Left hindlimb (tissue), 1 donor: ENCODE measurements at regions not wholly inside any gene's neighbourhood (a gene's known extent, or its start where the extent isn't known, plus 50 kb on each side); places are given as distances from the start of the nearest gene placed in this dataset.
A peak's percentile ranks its signal among the peaks of the same experiment; 100 is the strongest.

Experiments used
- DNase-seq: peaks from one replicate; pipeline ENCODE4 v3.0.0-alpha.2; 2018

DNA sequence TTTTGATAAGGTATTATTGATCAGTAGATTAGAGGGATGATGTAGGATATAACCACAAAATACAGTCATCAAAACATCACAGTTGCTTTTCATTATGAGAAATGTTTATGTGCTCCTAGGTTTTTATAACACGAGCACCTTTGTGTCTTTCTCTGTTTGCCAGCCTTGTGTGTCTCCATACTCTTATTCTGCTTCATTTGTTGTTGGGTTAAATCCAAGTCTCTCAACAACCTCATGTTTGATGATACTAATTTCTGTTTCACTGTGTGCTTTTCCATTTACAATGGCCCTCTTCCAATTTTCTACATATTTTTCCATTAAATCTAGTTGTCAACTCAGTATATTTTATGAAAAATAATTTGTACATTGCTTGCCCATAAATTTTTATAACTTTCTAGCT lies 107.7 kb upstream of the POU2AF2 start:
- DNase-seq, result no peak

GRCh38 chr11:111135778-111136570 lies 109.6 kb upstream of the POU2AF2 start:
- DNase-seq, result no peak

GRCh38 chr11:111135101-111135500 lies 110.4 kb upstream of the POU2AF2 start:
- DNase-seq, result no peak

- DNase-seq, result no peak
These were observed 117.3 kb upstream of the POU2AF2 start for GRCh38 chr11:111128076-111128870.

DNA sequence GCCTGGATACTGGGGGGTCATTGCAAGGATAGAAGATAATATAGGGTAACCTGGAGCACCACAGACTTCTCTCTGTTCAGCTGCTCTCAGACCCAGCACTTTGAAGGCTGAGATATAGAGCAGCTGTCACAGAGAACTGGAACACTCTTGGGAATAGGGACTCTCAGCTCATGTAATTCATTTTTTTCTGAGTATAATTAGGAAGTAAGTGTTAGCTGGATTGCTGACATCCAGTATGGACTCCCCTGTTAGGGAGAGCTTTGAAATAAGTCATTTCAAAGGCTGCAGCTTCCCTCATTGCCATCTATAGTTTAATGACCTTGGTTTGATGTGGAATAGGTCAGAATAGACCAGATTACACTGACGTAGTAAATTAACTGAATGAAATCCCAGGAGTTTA lies 120.8 kb upstream of the POU2AF2 start:
- DNase-seq, result no peak

DNA sequence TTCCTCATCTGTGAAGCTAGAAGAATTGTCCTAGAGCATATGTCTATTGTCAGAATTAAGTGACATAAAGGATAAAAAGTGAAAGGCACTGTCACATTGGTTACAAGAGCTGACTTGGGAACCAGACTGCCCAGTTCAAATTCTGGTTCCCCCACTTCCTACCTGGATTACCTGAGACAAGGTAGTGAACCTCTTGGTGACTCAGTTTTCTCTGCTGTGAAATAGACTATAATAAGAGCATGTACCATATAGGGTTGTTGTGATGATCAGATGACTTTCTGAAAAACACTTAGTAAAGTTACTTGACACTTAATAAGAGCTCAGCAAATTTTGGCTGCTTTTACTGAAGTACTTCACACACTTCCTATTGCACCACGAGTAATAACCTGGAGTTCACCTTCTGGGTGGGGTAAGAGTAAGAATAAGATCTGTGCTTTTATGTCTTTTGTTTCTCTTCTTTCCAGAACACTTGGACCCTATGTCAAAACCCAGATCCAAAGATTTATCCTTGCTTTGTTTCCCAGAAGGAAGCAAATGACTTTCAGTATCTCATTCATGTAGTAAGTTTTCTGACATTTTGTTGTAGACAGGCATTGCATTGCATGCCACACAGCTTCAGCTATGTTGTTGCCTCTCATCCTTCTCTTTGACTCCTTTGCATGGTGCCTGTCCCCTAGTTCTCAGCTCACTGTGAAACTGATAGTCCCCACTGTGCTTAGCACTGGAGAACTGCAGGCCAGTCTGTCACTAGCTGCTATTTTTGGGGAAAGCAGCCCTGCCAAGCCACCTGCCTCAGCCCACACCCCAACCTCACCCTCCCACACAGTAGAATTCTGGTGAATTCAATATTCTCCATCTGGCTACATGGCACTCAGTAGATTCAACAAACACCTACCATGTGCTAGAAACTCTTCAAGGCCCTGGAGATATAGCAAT lies 121.8 kb upstream of the POU2AF2 start:
- DNase-seq, result no peak

DNA sequence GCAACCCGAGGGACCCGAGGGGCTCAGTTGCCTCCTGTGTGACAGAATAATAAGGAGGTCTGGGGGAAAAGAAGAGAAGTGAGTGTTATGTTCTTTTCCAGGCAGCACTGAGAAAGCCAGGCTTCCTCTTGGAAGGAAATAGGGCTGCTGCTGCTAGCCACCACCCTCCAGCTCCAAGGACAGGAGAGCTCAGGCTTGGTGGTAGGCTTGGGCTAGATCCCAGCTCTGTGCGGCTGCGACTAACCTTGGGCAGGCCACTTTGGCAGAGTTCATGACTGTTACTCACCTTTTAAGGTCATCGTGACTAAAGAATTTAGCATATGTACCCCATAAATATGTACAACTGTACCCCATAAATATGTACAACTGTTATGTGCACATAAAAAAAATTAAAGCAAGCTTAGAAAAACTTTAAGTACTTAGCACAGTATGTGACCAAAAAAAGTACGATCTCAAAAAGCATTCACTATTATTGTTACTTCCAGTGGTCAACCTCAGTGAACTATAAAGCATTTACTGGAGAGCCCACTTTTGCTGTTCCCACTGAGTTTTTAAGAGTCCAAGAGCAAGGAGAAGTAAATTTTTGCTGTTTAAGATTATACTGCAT lies 124.7 kb upstream of the POU2AF2 start:
- DNase-seq, result no peak

- no peak for DNase-seq
These were observed 125.4 kb upstream of the POU2AF2 start for GRCh38 chr11:111120161-111120560.

- no peak for DNase-seq
These were observed 125.8 kb upstream of the POU2AF2 start for GRCh38 chr11:111119751-111120150.

DNA sequence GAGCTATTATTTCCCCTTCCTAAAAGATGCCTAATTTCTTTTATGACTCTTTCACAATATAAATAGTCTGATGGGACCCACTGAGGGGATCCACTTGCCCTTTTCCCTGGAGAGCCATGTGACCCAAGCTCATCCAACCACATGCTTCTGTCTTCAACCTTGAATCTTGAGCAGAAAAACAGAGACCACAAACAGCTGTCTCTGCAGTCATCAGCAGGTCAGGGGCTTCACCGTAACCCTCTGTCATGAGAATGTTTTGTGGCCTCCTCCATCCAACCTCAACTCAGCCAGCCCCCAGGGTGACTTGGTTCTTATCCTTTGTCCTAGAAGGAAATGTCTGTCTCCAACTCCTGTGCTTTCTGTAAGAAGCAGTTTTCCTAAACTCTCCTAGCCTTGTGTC lies 129.6 kb upstream of the POU2AF2 start:
- DNase-seq, result no peak

DNA sequence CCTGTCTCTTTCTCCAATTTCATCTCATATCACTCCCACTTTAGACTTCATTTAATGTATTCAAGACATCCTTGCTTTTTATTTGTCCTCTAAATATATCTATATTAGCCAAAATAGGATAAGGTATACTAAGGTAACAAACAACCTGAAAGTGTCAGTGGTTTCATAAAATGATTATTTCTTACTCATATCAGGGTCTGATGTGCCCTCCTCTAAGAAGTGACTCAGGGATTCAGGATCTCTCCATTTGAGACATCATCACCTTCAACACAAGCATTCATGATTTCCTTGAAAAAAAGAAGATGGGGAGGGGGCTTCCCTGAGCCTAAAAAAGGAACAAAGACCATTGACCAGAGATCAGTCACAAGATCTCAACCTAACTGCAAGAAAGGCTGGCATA lies 131.4 kb upstream of the POU2AF2 start:
- DNase-seq, result no peak

DNA sequence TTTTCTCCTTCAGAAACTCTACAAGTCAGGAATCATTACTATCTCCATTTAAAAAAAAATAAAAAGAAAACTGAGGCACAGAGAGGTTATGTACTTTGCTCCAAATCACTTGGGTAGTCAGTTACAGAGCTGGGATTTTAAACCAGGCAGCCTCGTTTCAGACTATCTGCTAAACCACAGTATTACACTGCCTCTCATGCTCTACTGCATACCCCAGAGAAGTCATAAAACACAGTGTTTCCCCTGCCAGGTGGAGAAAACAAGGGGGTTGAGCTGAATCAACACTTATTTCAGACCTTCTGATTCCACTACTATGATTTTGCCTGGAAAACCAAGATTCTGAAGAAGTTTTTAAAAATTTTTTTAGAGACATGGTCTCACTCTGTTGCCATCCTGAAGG lies 132.9 kb upstream of the POU2AF2 start:
- no peak for DNase-seq

DNA sequence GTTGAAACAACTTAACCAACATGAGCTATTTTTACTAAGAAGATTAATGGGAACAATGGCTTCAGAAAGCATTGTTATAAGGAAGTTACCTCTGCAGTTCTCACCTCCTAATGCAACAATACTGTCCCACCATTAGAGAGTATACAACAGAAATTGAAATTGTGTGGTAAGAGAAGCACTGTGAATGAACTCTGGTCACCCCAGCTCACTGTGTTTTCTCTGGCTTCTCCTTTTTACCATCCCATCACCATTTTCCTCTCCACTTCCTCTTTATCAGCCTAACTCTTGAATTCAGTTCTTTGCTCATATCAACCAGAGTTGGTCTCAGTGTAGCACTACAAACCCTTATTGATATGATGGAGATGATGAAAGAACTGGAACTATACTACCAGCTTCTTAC lies 138.0 kb upstream of the POU2AF2 start:
- DNase-seq, result no peak

DNA sequence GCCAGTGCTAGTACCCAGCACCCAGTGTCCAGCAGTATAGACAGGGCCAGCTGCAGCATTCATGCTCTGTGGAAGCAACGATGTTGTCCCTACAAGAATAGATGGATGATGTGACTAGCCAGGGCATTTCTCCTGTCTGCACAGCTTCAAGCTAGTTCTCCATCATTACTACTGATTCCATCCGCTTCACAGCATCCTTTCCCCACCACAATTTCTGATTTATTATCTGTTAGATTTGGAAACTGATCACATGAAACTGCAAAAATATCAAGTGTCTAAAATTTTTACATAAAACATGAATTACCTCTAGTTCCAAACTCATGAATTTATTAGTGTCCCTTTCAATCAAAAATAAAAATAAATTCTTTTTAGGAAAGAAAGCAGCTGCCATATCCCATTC lies 138.9 kb upstream of the POU2AF2 start:
- DNase-seq, result no peak

DNA sequence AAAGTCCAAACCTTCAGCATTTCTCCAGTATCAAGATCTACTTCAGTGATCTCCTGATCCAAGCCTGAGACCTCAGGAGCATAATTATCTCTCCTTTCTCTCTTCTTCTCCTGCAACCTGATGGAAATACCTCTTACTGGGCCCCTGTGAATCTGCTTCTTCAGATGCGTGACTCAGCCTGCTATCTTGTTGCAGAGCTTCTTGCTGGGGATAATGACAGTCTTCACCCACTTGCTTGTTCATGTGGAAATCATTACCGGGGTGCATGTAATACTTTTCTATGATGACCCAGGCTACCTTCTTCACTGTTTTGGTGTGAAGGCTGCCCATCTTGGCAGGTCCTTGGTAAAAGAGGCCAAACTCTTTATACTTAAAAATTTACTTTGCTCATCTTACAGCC lies 140.0 kb upstream of the POU2AF2 start:
- DNase-seq, result no peak

GRCh38 chr11:111104185-111104584 lies 141.3 kb upstream of the POU2AF2 start:
- DNase-seq, result no peak

- peak; percentile 58 for DNase-seq
These were observed 143.6 kb upstream of the POU2AF2 start for GRCh38 chr11:111101881-111102280.

- DNase-seq, result no peak
These were observed 146.4 kb upstream of the POU2AF2 start for GRCh38 chr11:111099028-111099713.

DNA sequence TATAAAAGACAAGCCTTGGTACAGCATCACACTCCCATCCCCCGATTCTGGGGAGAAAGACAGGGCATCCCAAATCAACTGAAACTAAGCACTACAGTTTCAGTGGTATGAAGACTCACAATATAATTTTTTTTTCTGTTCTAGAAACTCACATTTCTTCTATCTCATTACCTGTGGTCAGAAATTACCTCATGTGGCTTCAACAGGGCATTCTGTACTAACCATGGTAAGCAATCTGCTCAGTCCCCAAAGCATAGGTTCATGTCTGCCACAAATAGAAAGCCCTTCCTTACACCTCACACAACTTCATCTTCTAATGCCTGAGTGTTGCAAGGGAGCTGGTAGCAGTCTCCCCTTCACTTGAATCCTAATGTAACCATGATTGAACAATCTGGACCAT lies 147.4 kb upstream of the POU2AF2 start:
- no peak for DNase-seq

GRCh38 chr11:111097191-111097590 lies 148.3 kb upstream of the POU2AF2 start:
- peak; percentile 60 for DNase-seq

DNA sequence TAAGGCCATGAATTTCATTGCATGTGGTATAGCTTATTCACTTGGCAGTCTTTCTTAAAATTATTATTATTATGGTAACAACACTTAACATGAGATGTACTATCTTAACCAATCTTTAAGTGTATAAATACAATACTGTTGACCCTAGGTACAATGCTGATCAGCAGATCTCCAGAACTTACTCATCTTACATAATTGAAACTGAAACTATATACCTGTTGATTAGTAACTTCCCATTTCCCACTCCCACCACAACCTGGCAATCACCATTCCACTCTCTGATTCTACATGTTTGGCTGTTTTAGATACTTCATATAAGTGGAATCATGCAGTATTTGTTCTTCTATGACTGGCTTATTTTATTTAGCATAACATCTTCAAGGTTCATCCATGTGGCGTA lies 150.2 kb upstream of the POU2AF2 start:
- no peak for DNase-seq

- no peak for DNase-seq
These were observed 152.5 kb upstream of the POU2AF2 start for GRCh38 chr11:111093061-111093460.
